HG03378 (cell line): ENCODE measurements at regions not wholly inside any gene's neighbourhood (a gene's known extent, or its start where the extent isn't known, plus 50 kb on each side); places are given as distances from the start of the nearest gene placed in this dataset.

Source experiments
- ATAC-seq: cut with Tn5 transposase; IDR thresholded peaks from one replicate; pipeline ENCODE4 v1.9.1; 2021; ENCODE audit warnings: mild to moderate bottlenecking, moderate library complexity; ENCODE audit not compliant: unreplicated experiment

- no peak for ATAC-seq
Observed at GRCh38 chr16:17885659-17886207, 415.0 kb upstream of the XYLT1 start.

DNA sequence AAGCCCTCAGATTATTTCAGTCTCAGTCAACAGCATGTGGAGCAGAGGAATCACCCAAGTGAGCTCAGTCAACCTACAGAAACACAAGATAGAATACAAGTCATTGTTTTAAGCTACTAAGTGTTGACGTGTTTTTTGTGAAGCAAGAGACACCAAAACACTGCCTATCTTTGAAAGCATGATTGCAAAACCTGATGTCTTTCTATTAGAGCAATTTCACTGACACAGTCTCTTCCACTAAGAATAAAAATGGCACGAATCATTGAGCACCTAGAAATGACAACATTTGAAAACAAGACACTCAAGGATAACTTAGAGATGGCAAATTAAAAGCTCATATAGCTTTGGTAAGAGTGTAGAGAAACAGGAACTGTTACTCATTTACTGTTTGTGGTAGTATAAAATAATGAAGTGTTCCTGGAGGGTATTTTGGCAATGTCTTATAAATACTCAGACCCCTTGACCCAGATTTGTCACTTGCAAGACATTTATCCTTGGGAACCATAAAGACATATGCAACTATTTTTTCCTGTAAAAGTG, 407.1 kb upstream of the XYLT1 start:
- no peak for ATAC-seq

GRCh38 chr16:17866996-17867395, 396.2 kb upstream of the XYLT1 start:
- ATAC-seq, result no peak

DNA sequence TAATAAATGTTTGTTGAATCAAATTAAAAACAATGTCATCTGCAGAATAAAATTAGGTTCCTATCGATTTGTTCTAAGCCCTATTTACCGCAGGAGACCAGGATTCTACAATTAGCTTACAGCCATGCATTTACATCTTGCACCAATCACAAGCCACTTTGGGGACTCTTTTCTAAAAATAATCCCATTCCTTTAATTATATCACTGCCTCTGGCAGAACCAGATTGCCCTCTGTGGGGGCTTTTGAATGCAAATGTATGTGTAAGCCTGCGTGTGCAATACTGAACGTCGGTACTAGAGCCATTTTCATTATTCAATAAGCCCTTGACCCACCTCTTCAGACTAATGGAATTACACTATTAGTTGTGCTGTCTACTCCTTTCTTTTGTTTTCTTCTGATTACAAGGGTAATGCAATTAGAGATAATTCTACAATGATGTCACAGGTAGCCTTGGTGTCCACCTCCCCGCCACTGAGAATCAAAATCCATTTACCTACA, 391.3 kb upstream of the XYLT1 start:
- ATAC-seq, result no peak

GRCh38 chr16:17858061-17858460, 387.3 kb upstream of the XYLT1 start:
- ATAC-seq, result no peak

- no peak for ATAC-seq
Observed at GRCh38 chr16:17853958-17854357, 383.2 kb upstream of the XYLT1 start.

DNA sequence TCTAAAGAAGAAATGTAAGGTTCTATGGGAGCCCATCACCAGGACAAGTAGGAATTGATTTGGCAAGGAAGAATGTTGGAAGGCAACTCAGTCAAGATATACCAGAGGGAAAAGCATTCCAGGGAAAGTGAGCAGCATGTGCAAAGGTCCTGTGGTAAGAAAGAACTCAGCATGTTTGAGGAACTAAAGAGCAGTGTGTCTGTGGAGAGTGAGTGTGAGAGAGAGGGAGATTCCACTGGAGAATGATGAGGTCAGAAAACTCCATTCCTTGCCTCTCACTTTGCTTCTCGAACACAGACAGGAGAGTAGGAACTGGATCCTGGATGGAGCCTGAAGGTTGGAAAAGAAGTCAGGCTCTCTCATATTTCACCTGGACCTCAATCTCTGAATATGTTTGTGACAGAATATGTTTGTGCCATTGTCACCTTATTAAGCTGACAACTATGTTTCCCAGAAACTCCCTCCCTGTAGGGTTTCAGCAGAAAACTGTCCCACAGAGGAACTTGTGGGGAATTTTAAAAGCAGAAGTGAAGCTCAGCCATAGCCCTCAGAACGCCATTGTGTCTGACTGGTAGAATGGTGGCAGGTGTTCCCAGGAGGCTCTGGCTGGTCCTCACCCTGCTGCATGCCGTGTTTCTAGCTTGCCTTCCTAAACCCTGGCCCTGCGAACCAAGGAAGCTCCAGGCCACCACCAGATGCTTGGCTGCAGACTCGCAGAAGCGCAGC, 382.4 kb upstream of the XYLT1 start:
- ATAC-seq, result no peak

GRCh38 chr16:17850581-17851250, 380.0 kb upstream of the XYLT1 start:
- no peak for ATAC-seq

GRCh38 chr16:17847234-17847795, 376.6 kb upstream of the XYLT1 start:
- no peak for ATAC-seq

DNA sequence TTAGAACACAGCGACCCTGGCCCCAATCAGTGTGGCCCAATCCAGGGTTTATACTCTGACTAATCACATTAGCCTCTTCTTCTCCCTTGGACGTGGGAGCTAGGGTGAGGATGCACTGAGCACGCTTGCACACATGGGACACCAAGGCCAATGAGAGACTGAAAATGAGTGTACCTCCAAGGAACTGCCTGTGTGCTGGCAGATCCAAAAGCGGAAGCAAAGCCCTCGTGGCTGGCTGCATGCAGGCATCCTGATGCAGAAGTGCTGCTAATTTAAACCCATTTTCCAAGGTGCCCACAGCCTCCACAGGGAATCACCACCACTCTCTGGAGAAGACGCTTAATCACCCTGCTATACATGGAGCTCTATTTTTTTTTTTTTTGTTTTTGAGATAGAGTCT, 375.3 kb upstream of the XYLT1 start:
- no peak for ATAC-seq

DNA sequence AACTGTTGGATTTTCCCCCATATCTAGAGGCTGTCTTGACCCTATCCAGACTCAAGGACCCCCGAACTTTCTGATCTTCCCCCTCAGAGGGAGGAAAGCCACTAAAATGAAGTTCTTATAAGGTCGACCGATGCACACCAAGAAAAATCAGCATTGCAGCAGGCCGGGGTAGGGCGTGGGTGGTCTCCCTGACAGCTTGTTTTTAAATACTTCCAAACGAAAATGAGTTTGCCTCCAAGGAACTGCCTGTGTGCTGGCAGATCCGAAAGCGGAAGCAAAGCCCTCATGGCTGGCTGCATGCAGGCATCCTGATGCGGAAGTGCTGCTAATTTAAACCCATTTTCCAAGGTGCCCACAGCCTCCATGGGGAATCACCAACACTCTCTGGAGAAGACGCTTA, 374.3 kb upstream of the XYLT1 start:
- no peak for ATAC-seq

- ATAC-seq, result no peak
Observed at GRCh38 chr16:17843905-17844304, 373.1 kb upstream of the XYLT1 start.

GRCh38 chr16:17839907-17840306, 369.1 kb upstream of the XYLT1 start:
- ATAC-seq, result no peak

- no peak for ATAC-seq
Observed at GRCh38 chr16:17839272-17839671, 368.5 kb upstream of the XYLT1 start.

- ATAC-seq, result no peak
Observed at GRCh38 chr16:17836868-17837602, 366.3 kb upstream of the XYLT1 start.

DNA sequence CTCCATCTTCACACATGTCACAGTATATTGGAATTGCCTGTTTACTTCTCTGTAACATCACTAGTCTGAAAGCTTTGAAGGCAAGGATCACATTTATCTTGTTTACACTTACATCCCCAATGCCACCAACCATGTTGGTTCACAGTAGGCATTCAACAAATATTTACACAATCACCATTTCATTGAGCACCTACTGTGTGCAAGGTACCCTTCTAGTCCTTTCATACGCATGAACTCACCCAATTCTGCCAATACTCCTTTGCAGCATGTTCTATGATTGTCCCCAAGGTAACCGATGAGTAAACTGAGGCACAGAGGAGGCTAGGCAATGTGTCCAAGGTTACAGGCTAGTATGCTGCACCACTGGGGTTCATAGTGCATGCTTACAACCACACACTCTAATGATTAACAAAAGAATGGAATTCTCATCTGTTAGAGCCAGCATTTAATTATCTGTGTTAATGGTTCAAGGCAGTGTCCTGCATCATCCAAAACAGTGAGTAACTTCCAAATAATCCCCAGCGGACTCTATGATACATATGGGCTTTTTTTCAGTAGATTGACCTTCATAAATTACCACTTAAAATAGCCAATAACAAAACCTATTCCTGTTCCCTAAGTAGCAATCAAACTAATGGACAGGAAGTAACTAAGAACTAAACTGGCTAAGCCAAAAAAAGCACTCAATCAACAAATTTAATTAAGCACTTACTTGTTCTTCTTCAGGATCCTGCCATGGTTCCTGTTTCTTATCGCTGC, 364.5 kb upstream of the XYLT1 start:
- ATAC-seq, result no peak

GRCh38 chr16:17832738-17833137, 362.0 kb upstream of the XYLT1 start:
- no peak for ATAC-seq

- no peak for ATAC-seq
Observed at GRCh38 chr16:17831330-17831729, 360.6 kb upstream of the XYLT1 start.

DNA sequence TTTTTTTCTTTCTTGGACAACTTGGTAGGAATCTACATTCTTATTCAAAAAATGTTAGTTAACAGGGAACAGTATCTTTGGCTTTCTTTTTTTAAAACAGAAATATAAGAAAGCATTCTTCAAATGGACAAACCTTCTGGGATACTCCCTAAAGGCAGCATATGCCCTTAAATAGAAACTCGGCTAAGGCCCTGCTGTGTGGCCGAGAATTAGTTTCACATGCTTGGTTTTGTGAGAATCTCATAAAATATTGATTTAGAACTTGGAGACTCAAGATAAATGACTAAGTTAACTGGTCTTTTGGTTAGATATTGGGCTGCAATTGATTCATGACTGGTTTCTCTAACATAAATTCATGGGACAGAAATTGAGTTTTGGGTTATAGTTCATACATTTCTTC, 359.9 kb upstream of the XYLT1 start:
- ATAC-seq, result no peak

DNA sequence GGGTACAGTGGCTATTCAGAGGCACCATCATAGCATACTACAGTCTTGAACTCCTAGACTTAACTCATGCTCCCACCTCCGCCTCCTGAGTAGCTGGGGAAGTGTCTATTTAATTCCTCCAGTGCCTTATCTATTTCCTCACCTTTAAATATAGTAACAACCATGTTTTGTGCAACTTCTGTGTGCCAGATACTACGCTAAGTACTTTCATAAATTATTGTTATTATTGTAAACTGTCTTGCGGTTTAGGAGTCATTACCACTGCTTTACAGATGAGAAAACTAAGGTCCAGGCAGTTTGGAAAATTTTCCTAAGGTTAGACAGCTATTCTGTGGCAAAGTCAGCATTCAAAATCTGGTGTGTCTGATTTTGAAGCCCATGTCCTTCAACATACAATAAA, 359.1 kb upstream of the XYLT1 start:
- ATAC-seq, result no peak
